ENCODE measurements at regions not wholly inside any gene's neighbourhood (a gene's known extent, or its start where the extent isn't known, plus 50 kb on each side); places are given as distances from the start of the nearest gene placed in this dataset.
"Not testable (repeated sequence)": the region's sequence is repeated elsewhere in the genome, so short reads cannot be mapped to it uniquely, and the experiment has no call there.

DNA sequence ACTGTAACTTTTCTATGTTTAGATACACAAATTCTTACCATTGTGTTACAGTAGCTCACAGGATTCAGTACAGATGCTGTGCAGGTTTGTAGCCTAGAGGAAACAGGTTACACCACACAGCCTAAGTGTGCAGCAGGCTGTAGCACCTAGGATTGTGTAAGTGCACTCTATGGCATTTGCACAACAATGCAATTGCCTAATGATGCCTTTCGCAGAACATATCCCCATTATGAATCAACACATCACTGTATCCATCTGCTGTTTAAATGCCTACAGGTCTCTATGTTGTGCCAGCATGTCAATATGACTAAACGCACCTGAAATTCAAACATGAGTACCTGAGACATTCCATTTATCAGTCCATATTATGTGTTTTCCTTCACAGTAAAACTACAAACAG lies 138.0 kb upstream of the VOPP1 start:
- TF ChIP-seq, protein P1, sequence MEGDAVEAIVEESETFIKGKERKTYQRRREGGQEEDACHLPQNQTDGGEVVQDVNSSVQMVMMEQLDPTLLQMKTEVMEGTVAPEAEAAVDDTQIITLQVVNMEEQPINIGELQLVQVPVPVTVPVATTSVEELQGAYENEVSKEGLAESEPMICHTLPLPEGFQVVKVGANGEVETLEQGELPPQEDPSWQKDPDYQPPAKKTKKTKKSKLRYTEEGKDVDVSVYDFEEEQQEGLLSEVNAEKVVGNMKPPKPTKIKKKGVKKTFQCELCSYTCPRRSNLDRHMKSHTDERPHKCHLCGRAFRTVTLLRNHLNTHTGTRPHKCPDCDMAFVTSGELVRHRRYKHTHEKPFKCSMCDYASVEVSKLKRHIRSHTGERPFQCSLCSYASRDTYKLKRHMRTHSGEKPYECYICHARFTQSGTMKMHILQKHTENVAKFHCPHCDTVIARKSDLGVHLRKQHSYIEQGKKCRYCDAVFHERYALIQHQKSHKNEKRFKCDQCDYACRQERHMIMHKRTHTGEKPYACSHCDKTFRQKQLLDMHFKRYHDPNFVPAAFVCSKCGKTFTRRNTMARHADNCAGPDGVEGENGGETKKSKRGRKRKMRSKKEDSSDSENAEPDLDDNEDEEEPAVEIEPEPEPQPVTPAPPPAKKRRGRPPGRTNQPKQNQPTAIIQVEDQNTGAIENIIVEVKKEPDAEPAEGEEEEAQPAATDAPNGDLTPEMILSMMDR (conservative IDR thresholded peaks at IDR 0.05 in 1 of 2, IDR thresholded peaks at IDR 0.05 in 1 of 2; ENCODE audit: low read depth in 1 of 2, low read length in 2 of 2): not testable (repeated sequence)
- TF ChIP-seq EZH2 (IDR thresholded peaks at IDR 0.05; ENCODE audit: low read length, missing control alignments): not testable (repeated sequence)

All from fibroblast of lung (primary cell).